Lung (tissue), 11 donors: ENCODE measurements at regions not wholly inside any gene's neighbourhood (a gene's known extent, or its start where the extent isn't known, plus 50 kb on each side); places are given as distances from the start of the nearest gene placed in this dataset.
A peak's percentile ranks its signal among the peaks of the same experiment; 100 is the strongest.

ENCODE experiments used
- ATAC-seq: fragments of 200-7000 bp; cut with Tn5 transposase; one replicate; pipeline ENCODE4 v1.9.1; 2020; ENCODE audit warnings: moderate number of reproducible peaks; ENCODE audit not compliant: insufficient read depth, low FRiP score
- DNase-seq, 3 donors: peaks; one replicate each; pipeline ENCODE4 v3.0.0-alpha.2; 2013 to 2017
- H3K27ac ChIP-seq, 2 donors: one replicate each; pipeline ENCODE4 v1.5.1; 2013; ENCODE audit warnings: mild to moderate bottlenecking in 2 of 2, moderate library complexity in 2 of 2, control low read depth in 1 of 2, inconsistent platforms in 1 of 2, low read depth in 1 of 2, low read length in 1 of 2
- H3K27me3 ChIP-seq, 3 donors: one replicate each; pipeline ENCODE4 v1.5.1; 2013; ENCODE audit warnings: low read length in 2 of 3; ENCODE audit not compliant: control insufficient read depth in 3 of 3, insufficient read depth in 3 of 3
- H3K36me3 ChIP-seq, 4 donors: one replicate each; pipeline ENCODE4 v1.5.1; 2013; ENCODE audit warnings: low read length in 4 of 4, mild to moderate bottlenecking in 1 of 4, moderate library complexity in 1 of 4; ENCODE audit not compliant: control insufficient read depth in 4 of 4, insufficient read depth in 4 of 4
- H3K4me1 ChIP-seq, 5 donors: one replicate each; pipeline ENCODE4 v1.5.1; 2013; ENCODE audit warnings: low read length in 5 of 5, mild to moderate bottlenecking in 2 of 5, moderate library complexity in 1 of 5; ENCODE audit not compliant: control insufficient read depth in 5 of 5, insufficient read depth in 5 of 5
- H3K4me3 ChIP-seq: one replicate; pipeline ENCODE4 v1.5.1; 2013; ENCODE audit warnings: mild to moderate bottlenecking, control low read depth, moderate library complexity
- H3K9ac ChIP-seq, 2 donors: one replicate each; pipeline ENCODE4 v1.5.1; 2013; ENCODE audit warnings: low read length in 2 of 2, control low read depth in 1 of 2; ENCODE audit not compliant: insufficient read depth in 1 of 2
- H3K9me3 ChIP-seq, 4 donors: one replicate each; pipeline ENCODE4 v1.5.1; 2013; ENCODE audit warnings: low read length in 3 of 4, mild to moderate bottlenecking in 1 of 4, moderate library complexity in 1 of 4; ENCODE audit not compliant: control insufficient read depth in 4 of 4, insufficient read depth in 3 of 4
- WGBS, 2 donors: extraction: QIAGEN DNeasy Blood & Tissue Kit; methylation state at CpG; one replicate each; pipeline ENCODE4 v1.1.7; 2013; 5-methylcytosine and 5-hydroxymethylcytosine counted together
- TF ChIP-seq, protein P1 (sequence below): IDR thresholded peaks from 2 replicates; pipeline ENCODE4 v1.5.1; 2012; ENCODE audit warnings: mild to moderate bottlenecking; ENCODE audit errors: control extremely low read depth, extremely low read depth
- donor health status: control.
- donor health status: control.
- donor health status: Bipolar disorder and iron deficiency.
- donor health status: healthy.
- donor health status: DM: yes; HTN: yes; CAD: no.

DNA sequence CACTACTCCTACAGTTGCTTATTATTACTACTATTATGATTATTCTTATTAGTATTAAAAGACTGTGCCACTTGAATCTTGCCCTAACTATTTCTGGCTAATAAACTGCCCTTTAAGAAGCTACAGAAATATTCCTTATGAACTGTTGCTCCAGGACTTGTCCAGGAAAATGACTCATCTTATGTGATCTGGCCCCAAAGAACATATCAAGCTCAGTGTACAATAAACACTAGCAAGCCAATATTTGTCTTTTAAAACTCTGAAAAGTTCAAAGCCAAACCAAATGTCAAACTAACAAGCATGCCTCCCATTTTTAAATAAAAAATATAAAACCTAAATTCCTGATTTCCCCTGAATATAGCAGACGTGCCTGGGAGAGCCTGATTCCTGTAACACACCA, 88.7 kb upstream of the SIM2 start:
- 67 to 73% methylated on average over 1 of the region's 1 CpG for WGBS, 2 donors
- ATAC-seq (no peak), DNase-seq (no peak)
- no peak overlapping the region for H3K4me3 ChIP-seq
- no peaks in the 10 kb centered on the region for H3K36me3 ChIP-seq
- H3K4me1 ChIP-seq, result peaks cover 0 to 10% (median 0%) of the 10 kb centered on the region in 5 donors
- no peak overlapping the region for H3K9ac ChIP-seq
- H3K27ac ChIP-seq, result no peak overlapping the region
- TF ChIP-seq, protein P1, sequence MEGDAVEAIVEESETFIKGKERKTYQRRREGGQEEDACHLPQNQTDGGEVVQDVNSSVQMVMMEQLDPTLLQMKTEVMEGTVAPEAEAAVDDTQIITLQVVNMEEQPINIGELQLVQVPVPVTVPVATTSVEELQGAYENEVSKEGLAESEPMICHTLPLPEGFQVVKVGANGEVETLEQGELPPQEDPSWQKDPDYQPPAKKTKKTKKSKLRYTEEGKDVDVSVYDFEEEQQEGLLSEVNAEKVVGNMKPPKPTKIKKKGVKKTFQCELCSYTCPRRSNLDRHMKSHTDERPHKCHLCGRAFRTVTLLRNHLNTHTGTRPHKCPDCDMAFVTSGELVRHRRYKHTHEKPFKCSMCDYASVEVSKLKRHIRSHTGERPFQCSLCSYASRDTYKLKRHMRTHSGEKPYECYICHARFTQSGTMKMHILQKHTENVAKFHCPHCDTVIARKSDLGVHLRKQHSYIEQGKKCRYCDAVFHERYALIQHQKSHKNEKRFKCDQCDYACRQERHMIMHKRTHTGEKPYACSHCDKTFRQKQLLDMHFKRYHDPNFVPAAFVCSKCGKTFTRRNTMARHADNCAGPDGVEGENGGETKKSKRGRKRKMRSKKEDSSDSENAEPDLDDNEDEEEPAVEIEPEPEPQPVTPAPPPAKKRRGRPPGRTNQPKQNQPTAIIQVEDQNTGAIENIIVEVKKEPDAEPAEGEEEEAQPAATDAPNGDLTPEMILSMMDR, result no peak
- H3K9me3 ChIP-seq, result peaks cover 0 to 8% (median 4%) of the 10 kb centered on the region in 4 donors
- no peaks in the 10 kb centered on the region for H3K27me3 ChIP-seq

DNA sequence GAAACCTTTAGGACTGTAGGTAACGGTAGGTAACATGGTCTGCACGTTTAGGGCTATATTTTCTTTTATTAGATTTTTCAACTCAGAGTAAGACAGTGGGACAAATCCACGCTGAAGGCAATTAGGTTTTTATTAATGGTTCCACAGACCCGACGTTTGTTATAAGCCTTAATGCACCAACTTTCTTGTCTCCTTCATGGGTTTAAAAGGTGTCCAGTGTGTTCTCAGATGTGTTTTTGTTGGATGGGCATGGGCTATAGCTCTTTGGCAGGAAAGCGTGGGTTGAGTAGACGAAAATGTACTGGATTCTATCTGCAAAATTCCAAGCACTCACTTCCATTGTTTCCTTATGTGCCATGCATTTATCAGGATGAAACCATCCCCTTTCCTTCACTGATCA, 88.0 kb upstream of the SIM2 start:
- ATAC-seq (no peak), DNase-seq (no peak)
- TF ChIP-seq, protein P1, result no peak
- H3K36me3 ChIP-seq, result no peaks in the 10 kb centered on the region
- no peak overlapping the region for H3K4me3 ChIP-seq
- no peak overlapping the region for H3K27ac ChIP-seq
- H3K9ac ChIP-seq, result no peak overlapping the region
- no peaks in the 10 kb centered on the region for H3K27me3 ChIP-seq
- peaks cover 0 to 9% (median 0%) of the 10 kb centered on the region in 5 donors for H3K4me1 ChIP-seq
- 86 to 93% methylated on average over 7 of the region's 7 CpGs for whole genome bisulfite sequencing, 2 donors
- peaks cover 0 to 10% (median 4%) of the 10 kb centered on the region in 4 donors for H3K9me3 ChIP-seq

DNA sequence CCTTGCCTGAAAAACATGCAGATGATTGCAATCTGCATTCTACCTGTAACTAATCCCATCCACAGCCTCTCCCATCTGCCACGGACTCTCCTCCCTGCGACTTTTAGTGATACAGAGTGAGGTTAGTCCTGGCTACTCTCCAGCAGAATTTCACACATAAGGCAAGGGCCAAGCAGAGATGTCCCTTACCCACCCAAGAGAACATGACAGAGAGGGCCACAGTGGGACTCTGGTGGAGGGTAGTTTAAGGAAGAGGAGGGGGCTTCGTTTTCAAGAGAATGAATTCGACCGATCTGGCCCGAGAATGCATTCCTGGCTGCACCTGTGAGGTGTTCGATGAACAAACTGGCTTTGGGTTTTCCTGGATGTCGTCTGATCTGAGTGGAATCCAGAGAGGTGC, 87.5 kb upstream of the SIM2 start:
- no peak overlapping the region for H3K4me3 ChIP-seq
- TF ChIP-seq, protein P1, result no peak
- H3K9ac ChIP-seq, result no peak overlapping the region
- no peak overlapping the region for H3K27ac ChIP-seq
- peaks cover 0 to 12% (median 4%) of the 10 kb centered on the region in 4 donors for H3K9me3 ChIP-seq
- no peaks in the 10 kb centered on the region for H3K36me3 ChIP-seq
- no peak for ATAC-seq
- no peaks in the 10 kb centered on the region for H3K27me3 ChIP-seq
- no peak for DNase-seq
- 87 to 90% methylated on average over 8 of the region's 8 CpGs for WGBS, 2 donors
- peaks cover 0 to 6% (median 0%) of the 10 kb centered on the region in 5 donors for H3K4me1 ChIP-seq

DNA sequence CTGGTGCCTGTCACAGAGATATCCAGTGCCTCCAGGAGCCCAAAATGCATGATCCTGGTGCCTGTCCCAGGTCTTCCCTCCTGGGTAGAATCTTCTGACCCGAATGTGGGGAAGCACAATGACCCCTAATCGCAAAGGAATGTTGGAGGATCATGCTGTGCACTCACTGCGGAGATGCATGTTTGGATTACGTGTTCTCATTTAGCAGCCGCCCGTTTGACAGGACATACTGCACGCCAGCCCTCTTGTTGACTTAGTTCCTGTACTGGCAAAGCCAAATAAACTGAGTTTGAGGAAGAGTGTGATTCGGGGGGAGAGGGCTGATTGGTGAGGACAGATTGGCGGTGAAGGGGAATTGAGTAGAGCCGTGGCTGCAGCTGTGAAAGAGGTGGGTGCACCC, 85.9 kb upstream of the SIM2 start:
- no peak for ATAC-seq
- TF ChIP-seq, protein P1, result no peak
- Histone ChIP-seq H3K9ac (no peak overlapping the region), H3K4me3 (no peak overlapping the region), H3K9me3 (peaks cover 0 to 17% (median 4%) of the 10 kb centered on the region in 4 donors), H3K36me3 (no peaks in the 10 kb centered on the region), H3K27ac (no peak overlapping the region), H3K4me1 (peaks cover 0 to 6% (median 0%) of the 10 kb centered on the region in 5 donors), H3K27me3 (no peaks in the 10 kb centered on the region)
- DNase-seq, result peak in 2 of 3 donors; percentile 20 to 43
- WGBS, 2 donors, result 35 to 62% methylated on average over 10 of the region's 10 CpGs
